ENCODE measurements at regions not wholly inside any gene's neighbourhood (a gene's known extent, or its start where the extent isn't known, plus 50 kb on each side); places are given as distances from the start of the nearest gene placed in this dataset.

- DNase-seq: no peak
- Histone ChIP-seq H3K4me1 (no peaks in the 10 kb centered on the region), H3K36me3 (no peaks in the 10 kb centered on the region), H3K4me3 (no peak overlapping the region), H3K27me3 (replicated peaks in 1 of 7) (no peaks in the 10 kb centered on the region), H3K9me3 (no peaks in the 10 kb centered on the region), H3K27ac (no peak overlapping the region)
- intact Hi-C loops (cut with DNase I; ENCODE audit: low total_unique reads): no loop called here
- WGBS, 5 donors: 86 to 94% (median 88%) methylated on average over 3 of the region's 3 CpGs
- no peak for TF ChIP-seq POLR2A (IDR thresholded peaks at IDR 0.05)
- no peak for TF ChIP-seq CTCF (IDR thresholded peaks at IDR 0.05 in 8 of 11, conservative IDR thresholded peaks at IDR 0.05 in 3 of 11)
- no peak for TF ChIP-seq POLR2AphosphoS5 (IDR thresholded peaks at IDR 0.05)
Observed at GRCh38 chr6:127032971-127033370, 85.5 kb upstream of the RSPO3 start.

GRCh38 chr6:127051571-127052260 lies 66.8 kb upstream of the RSPO3 start:
- intact Hi-C loops (cut with DNase I; ENCODE audit: low total_unique reads): no loop called here
- no peak for TF ChIP-seq POLR2A (IDR thresholded peaks at IDR 0.05)
- no peak for TF ChIP-seq CTCF (IDR thresholded peaks at IDR 0.05 in 8 of 11, conservative IDR thresholded peaks at IDR 0.05 in 3 of 11)
- no peak for TF ChIP-seq POLR2AphosphoS5 (IDR thresholded peaks at IDR 0.05)
- no peak for DNase-seq
- Histone ChIP-seq H3K27me3 (replicated peaks in 1 of 7) (no peaks in the 10 kb centered on the region), H3K36me3 (no peaks in the 10 kb centered on the region), H3K9me3 (peaks cover 0 to 17% (median 8%) of the 10 kb centered on the region in 8 donors), H3K4me3 (no peak overlapping the region), H3K4me1 (peaks cover 0 to 3% (median 0%) of the 10 kb centered on the region in 6 donors), H3K27ac (no peak overlapping the region)

- TF ChIP-seq POLR2A (IDR thresholded peaks at IDR 0.05) (no peak), CTCF (IDR thresholded peaks at IDR 0.05 in 8 of 11, conservative IDR thresholded peaks at IDR 0.05 in 3 of 11) (no peak), POLR2AphosphoS5 (IDR thresholded peaks at IDR 0.05) (no peak)
- H3K27me3 ChIP-seq (replicated peaks in 1 of 7): no peaks in the 10 kb centered on the region
- no peaks in the 10 kb centered on the region for H3K36me3 ChIP-seq
- intact Hi-C loops (cut with DNase I; ENCODE audit: low total_unique reads): no loop called here
- no peak overlapping the region for H3K27ac ChIP-seq
- 46 to 64% (median 62%) methylated on average over 2 of the region's 2 CpGs for WGBS, 5 donors
- H3K4me3 ChIP-seq: no peak overlapping the region
- H3K4me1 ChIP-seq: peaks cover 0 to 3% (median 0%) of the 10 kb centered on the region in 6 donors
- peaks cover 0 to 12% (median 2%) of the 10 kb centered on the region in 8 donors for H3K9me3 ChIP-seq
- DNase-seq: no peak
Observed at GRCh38 chr6:127053032-127053874, 65.2 kb upstream of the RSPO3 start.

- H3K4me3 ChIP-seq: no peak overlapping the region
- no peaks in the 10 kb centered on the region for H3K36me3 ChIP-seq
- peaks cover 0 to 3% (median 0%) of the 10 kb centered on the region in 6 donors for H3K4me1 ChIP-seq
- no peaks in the 10 kb centered on the region for H3K27me3 ChIP-seq (replicated peaks in 1 of 7)
- intact Hi-C loops (cut with DNase I; ENCODE audit: low total_unique reads): no loop called here
- DNase-seq: no peak
- no peak overlapping the region for H3K27ac ChIP-seq
- TF ChIP-seq POLR2A (IDR thresholded peaks at IDR 0.05) (no peak), POLR2AphosphoS5 (IDR thresholded peaks at IDR 0.05) (no peak), CTCF (IDR thresholded peaks at IDR 0.05 in 8 of 11, conservative IDR thresholded peaks at IDR 0.05 in 3 of 11) (no peak)
- H3K9me3 ChIP-seq: peaks cover 0 to 11% (median 2%) of the 10 kb centered on the region in 8 donors
- 61 to 84% (median 67%) methylated on average over 1 of the region's 1 CpG for WGBS, 5 donors
Observed at GRCh38 chr6:127053875-127054235, 64.6 kb upstream of the RSPO3 start.

Measured in spleen (tissue), 11 donors.